ENCODE measurements at regions not wholly inside any gene's neighbourhood (a gene's known extent, or its start where the extent isn't known, plus 50 kb on each side); places are given as distances from the start of the nearest gene placed in this dataset.

- H3K4me1 ChIP-seq (ENCODE audit: control insufficient read depth, insufficient read depth, low read length): no peaks in the 10 kb centered on the region
- ATAC-seq: no peak
- ChIA-PET SMC1A (ENCODE audit: uncharacterized antibody, unreplicated experiment) (no interaction called here), POLR2A (no interaction called here), CTCF (no interaction called here), RAD21 (ENCODE audit: unreplicated experiment) (no interaction called here)
- in situ Hi-C loops (cut with MboI) (no loop called here), intact Hi-C loops (cut with micrococcal nuclease; ENCODE audit: unreplicated experiment) (no loop called here)
- no peak overlapping the region for H2AFZ ChIP-seq (ENCODE audit: control insufficient read depth, low read depth, low read length)
- no peaks in the 10 kb centered on the region for H3K27me3 ChIP-seq (replicated peaks in 1 of 2; ENCODE audit: control insufficient read depth in 2 of 2, insufficient read depth in 2 of 2, low read length in 1 of 2)
- DNase-seq (ENCODE audit: low read depth, low spot score): no peak
- no peak for FAIRE-seq
- no TSS peak for BruUV-seq (replicated peaks)
- no peak overlapping the region for H3K9ac ChIP-seq (ENCODE audit: control insufficient read depth, insufficient read depth, low read length)
- H3K79me2 ChIP-seq (ENCODE audit: control insufficient read depth, insufficient read depth, low read length): no peaks in the 10 kb centered on the region
- H3K4me3 ChIP-seq: no peak overlapping the region
- H3K27ac ChIP-seq (ENCODE audit: control insufficient read depth, insufficient read depth): no peak overlapping the region
- no peaks in the 10 kb centered on the region for H3K9me3 ChIP-seq (replicated peaks; ENCODE audit: control insufficient read depth, insufficient read depth, low read length)
- no peak for TF ChIP-seq SRF (IDR thresholded peaks at IDR 0.05; ENCODE audit: low read depth in 2 of 2, low read length in 2 of 2)
- TF ChIP-seq, protein P1, sequence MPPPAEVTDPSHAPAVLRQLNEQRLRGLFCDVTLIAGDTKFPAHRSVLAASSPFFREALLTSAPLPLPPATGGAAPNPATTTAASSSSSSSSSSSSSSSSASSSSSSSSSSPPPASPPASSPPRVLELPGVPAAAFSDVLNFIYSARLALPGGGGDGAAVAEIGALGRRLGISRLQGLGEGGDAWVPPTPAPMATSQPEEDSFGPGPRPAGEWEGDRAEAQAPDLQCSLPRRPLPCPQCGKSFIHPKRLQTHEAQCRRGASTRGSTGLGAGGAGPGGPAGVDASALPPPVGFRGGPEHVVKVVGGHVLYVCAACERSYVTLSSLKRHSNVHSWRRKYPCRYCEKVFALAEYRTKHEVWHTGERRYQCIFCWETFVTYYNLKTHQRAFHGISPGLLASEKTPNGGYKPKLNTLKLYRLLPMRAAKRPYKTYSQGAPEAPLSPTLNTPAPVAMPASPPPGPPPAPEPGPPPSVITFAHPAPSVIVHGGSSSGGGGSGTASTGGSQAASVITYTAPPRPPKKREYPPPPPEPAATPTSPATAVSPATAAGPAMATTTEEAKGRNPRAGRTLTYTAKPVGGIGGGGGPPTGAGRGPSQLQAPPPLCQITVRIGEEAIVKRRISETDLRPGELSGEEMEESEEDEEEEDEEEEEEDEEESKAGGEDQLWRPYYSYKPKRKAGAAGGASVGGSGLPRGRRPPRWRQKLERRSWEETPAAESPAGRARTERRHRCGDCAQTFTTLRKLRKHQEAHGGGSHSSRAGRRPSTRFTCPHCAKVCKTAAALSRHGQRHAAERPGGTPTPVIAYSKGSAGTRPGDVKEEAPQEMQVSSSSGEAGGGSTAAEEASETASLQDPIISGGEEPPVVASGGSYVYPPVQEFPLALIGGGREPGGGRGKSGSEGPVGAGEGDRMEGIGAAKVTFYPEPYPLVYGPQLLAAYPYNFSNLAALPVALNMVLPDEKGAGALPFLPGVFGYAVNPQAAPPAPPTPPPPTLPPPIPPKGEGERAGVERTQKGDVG (CRISPR knock-in tag; IDR thresholded peaks at IDR 0.05): no peak
- TF ChIP-seq STAT3 (IDR thresholded peaks at IDR 0.05; ENCODE audit: low read depth, low read length): no peak
- TF ChIP-seq FOXK2 (IDR thresholded peaks at IDR 0.05): no peak
- no peak for TF ChIP-seq SP1 (IDR thresholded peaks at IDR 0.05; ENCODE audit: low read depth, low read length)
- no peak for TF ChIP-seq CREM (IDR thresholded peaks at IDR 0.05; ENCODE audit: low read depth)
- no peaks in the 10 kb centered on the region for H4K20me1 ChIP-seq (ENCODE audit: control insufficient read depth, insufficient read depth)
- no peak overlapping the region for H3K4me2 ChIP-seq (ENCODE audit: control insufficient read depth, insufficient read depth)
- H3K36me3 ChIP-seq (ENCODE audit: control insufficient read depth in 2 of 2, insufficient read depth in 2 of 2, low read length in 1 of 2): no peaks in the 10 kb centered on the region
- WGBS (ENCODE audit: insufficient coverage, insufficient replicate concordance, low lambda C conversion rate, missing lambda C conversion rate): 0% methylated on average over 1 of the region's 1 CpG
These were observed 192.3 kb downstream of the TLE1 start for GRCh38 chr9:81497091-81497490.

All from GM12878 (cell line).